ENCODE measurements at regions not wholly inside any gene's neighbourhood (a gene's known extent, or its start where the extent isn't known, plus 50 kb on each side); places are given as distances from the start of the nearest gene placed in this dataset.

- H3K79me2 ChIP-seq (ENCODE audit: control insufficient read depth in 1 of 2, insufficient read depth in 2 of 2, low read length in 2 of 2), result no peaks in the 10 kb centered on the region
- DNase-seq (ENCODE audit: low read depth in 1 of 2, low spot score in 2 of 2), result peak in 1 of 2 experiments; percentile 51
- H3K79me1 ChIP-seq (ENCODE audit: low read depth, low read length), result no peaks in the 10 kb centered on the region
- peaks cover 5 to 27% (median 15%) of the 10 kb centered on the region in 4 experiments; a peak in 4 of 7 replicates for H3K4me1 ChIP-seq (replicated peaks in 1 of 4; ENCODE audit: control insufficient read depth in 3 of 4, insufficient read depth in 4 of 4, low read length in 3 of 4)
- peak overlapping the region; percentile 3; the same call in 1 of the 2 replicates for H2BK12ac ChIP-seq (ENCODE audit: low read depth, low read length)
- no peaks in the 10 kb centered on the region; a peak in 1 of 4 replicates for H3K9me3 ChIP-seq (ENCODE audit: insufficient read depth in 2 of 2, low read depth in 1 of 2, low read length in 1 of 2)
- H2BK120ac ChIP-seq (replicated peaks; ENCODE audit: low read depth, low read length), result no peak overlapping the region
- H3K36me3 ChIP-seq (ENCODE audit: control insufficient read depth in 2 of 4, insufficient read depth in 4 of 4, low read length in 3 of 4), result peaks cover 0 to 2% (median 0%) of the 10 kb centered on the region in 4 experiments; a peak in 1 of 8 replicates
- peak; percentile 85 for FAIRE-seq
- H3K23ac ChIP-seq (ENCODE audit: insufficient read length), result no peak overlapping the region
- 0 out of 2 replicates have a peak overlapping the region, but pooled peaks have one; percentile 88 for H2BK20ac ChIP-seq (ENCODE audit: low read length)
- no peak overlapping the region for H2AFZ ChIP-seq (ENCODE audit: low read length)
- 0 out of 2 replicates have a peak, but pooled peaks cover 2% of the 10 kb centered on the region for H3K23me2 ChIP-seq (ENCODE audit: low read depth, low read length)
- H3K4me3 ChIP-seq (ENCODE audit: extremely low read depth in 1 of 4, insufficient read depth in 2 of 4, low read depth in 3 of 4, low read length in 4 of 4), result no peak overlapping the region
- no peak overlapping the region for H3K4ac ChIP-seq (replicated peaks; ENCODE audit: insufficient read length, low read depth, low read length)
- H3K27me3 ChIP-seq (replicated peaks in 1 of 4; ENCODE audit: control insufficient read depth in 3 of 4, extremely low read depth in 1 of 4, insufficient read depth in 3 of 4, low read length in 3 of 4), result no peaks in the 10 kb centered on the region
- H4K8ac ChIP-seq (ENCODE audit: extremely low read depth, insufficient read depth, low read length), result no peak overlapping the region
- ChIA-PET CTCF (ENCODE audit: partially characterized antibody) (no interaction called here), POLR2A (ENCODE audit: partially characterized antibody) (interaction anchor here (0.8 to 2.1 kb wide), 5 partner anchors 11 to 120 kb away, joined by 3 to 10 read pairs (median 3); no protein-coding TSS in a partner anchor)
- H2AK5ac ChIP-seq (ENCODE audit: low read depth, low read length), result no peak overlapping the region
- 51% methylated on average over 7 of the region's 7 CpGs; no CpG with 5 or more reads in 1 of the 2 experiments for WGBS, 2 experiments (ENCODE audit: extremely low coverage in 1 of 2, insufficient coverage in 1 of 2, insufficient read length in 1 of 2, insufficient replicate concordance in 2 of 2, low coverage in 1 of 2, low lambda C conversion rate in 2 of 2, missing lambda C conversion rate in 1 of 2)
- H3K4me2 ChIP-seq (ENCODE audit: insufficient read depth in 1 of 2, low read depth in 2 of 2, low read length in 2 of 2), result peak overlapping the region; percentile 44 to 58; a peak in 3 of 4 replicates
- no peak overlapping the region for H3K56ac ChIP-seq (replicated peaks; ENCODE audit: insufficient read length, low read depth, low read length)
- 0 out of 2 replicates have a peak overlapping the region, but pooled peaks have one; percentile 3 for H2BK5ac ChIP-seq (ENCODE audit: low read depth, low read length)
- no peak overlapping the region; the same call in 1 of the 2 replicates for H3K18ac ChIP-seq (ENCODE audit: extremely low read depth, low read length)
- no peak overlapping the region for H2BK15ac ChIP-seq (ENCODE audit: low read length)
- no peak overlapping the region for H4K5ac ChIP-seq (ENCODE audit: insufficient read length, low read depth, low read length)
- no peak overlapping the region for H3K9ac ChIP-seq (replicated peaks in 1 of 4; ENCODE audit: extremely low read depth in 1 of 4, low read depth in 3 of 4, low read length in 3 of 4)
- 0 out of 2 replicates have a peak overlapping the region, but pooled peaks have one; percentile 9 for H3K27ac ChIP-seq (ENCODE audit: low read depth, low read length)
- H3K14ac ChIP-seq (ENCODE audit: insufficient read length), result no peak overlapping the region
- H4K91ac ChIP-seq (replicated peaks; ENCODE audit: insufficient read length, low read length), result no peak overlapping the region
- no peaks in the 10 kb centered on the region for H4K20me1 ChIP-seq (replicated peaks in 1 of 2; ENCODE audit: control insufficient read depth in 1 of 2, insufficient read depth in 2 of 2, low read length in 2 of 2)
- TF ChIP-seq CBX8 (IDR thresholded peaks at IDR 0.05; ENCODE audit: borderline replicate concordance, low read depth, low read length) (no peak), TAF1 (IDR thresholded peaks at IDR 0.05; ENCODE audit: low read depth, low read length) (no peak), JUN (IDR thresholded peaks at IDR 0.05; ENCODE audit: low read depth, low read length) (no peak), POLR2AphosphoS5 (IDR thresholded peaks at IDR 0.05; ENCODE audit: low read depth, low read length) (no peak), PHF8 (conservative IDR thresholded peaks at IDR 0.05; ENCODE audit: low read depth, low read length) (no peak), SIRT6 (IDR thresholded peaks at IDR 0.05; ENCODE audit: low read length) (no peak), NRF1 (IDR thresholded peaks at IDR 0.05; ENCODE audit: low read depth, low read length) (no peak), CREB1 (IDR thresholded peaks at IDR 0.05) (no peak; the same call in 1 of the 2 replicates), MAX (IDR thresholded peaks at IDR 0.05) (0 out of 2 replicates have a peak, but pooled peaks have one; percentile 27), BCL11A (IDR thresholded peaks at IDR 0.05; ENCODE audit: low read depth in 2 of 2, low read length in 2 of 2) (peak in 1 of 2 experiments; percentile 32), NANOG (IDR thresholded peaks at IDR 0.05; ENCODE audit: insufficient read depth, low read depth, low read length, poor library complexity, severe bottlenecking) (peak; percentile 67), SP1 (IDR thresholded peaks at IDR 0.05; ENCODE audit: low read depth, low read length) (peak; percentile 70), SAP30 (IDR thresholded peaks at IDR 0.05; ENCODE audit: insufficient read depth, insufficient replicate concordance, low read length) (no peak), SIN3A (conservative IDR thresholded peaks at IDR 0.05 in 1 of 2, IDR thresholded peaks at IDR 0.05 in 1 of 2; ENCODE audit: low read depth in 1 of 2, low read length in 2 of 2) (no peak)
These were observed 118.2 kb upstream of the ADGRL2 start for GRCh38 chr1:81682490-81682889.

All from H1 (cell line).